GM21381 (cell line): ENCODE measurements at regions not wholly inside any gene's neighbourhood (a gene's known extent, or its start where the extent isn't known, plus 50 kb on each side); places are given as distances from the start of the nearest gene placed in this dataset.
"Not testable (repeated sequence)": the region's sequence is repeated elsewhere in the genome, so short reads cannot be mapped to it uniquely, and the experiment has no call there.

Experiments used
- ATAC-seq: cut with Tn5 transposase; IDR thresholded peaks from one replicate; pipeline ENCODE4 v1.9.1; 2021; ENCODE audit warnings: mild to moderate bottlenecking, moderate library complexity; ENCODE audit not compliant: unreplicated experiment

DNA sequence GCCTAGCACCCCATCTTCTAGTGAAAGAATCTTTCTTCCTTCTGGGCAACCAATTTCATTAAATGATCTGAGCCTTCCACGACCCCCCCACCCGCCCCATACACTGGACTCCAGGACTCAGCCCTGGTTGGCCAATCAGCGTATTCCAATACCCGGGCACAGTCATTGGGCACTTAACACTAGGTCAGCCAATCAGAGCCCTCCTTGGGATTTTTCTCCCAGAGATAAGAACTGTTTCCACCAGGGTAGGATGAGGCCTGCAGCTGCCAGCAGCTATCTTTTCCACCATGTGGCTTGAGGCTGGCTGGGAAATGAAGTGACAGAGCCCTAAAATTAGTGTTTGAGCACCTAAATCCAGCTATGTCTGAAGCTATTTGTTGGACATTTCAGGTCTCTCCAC lies 418.8 kb downstream of the BCOR start:
- no peak for ATAC-seq

DNA sequence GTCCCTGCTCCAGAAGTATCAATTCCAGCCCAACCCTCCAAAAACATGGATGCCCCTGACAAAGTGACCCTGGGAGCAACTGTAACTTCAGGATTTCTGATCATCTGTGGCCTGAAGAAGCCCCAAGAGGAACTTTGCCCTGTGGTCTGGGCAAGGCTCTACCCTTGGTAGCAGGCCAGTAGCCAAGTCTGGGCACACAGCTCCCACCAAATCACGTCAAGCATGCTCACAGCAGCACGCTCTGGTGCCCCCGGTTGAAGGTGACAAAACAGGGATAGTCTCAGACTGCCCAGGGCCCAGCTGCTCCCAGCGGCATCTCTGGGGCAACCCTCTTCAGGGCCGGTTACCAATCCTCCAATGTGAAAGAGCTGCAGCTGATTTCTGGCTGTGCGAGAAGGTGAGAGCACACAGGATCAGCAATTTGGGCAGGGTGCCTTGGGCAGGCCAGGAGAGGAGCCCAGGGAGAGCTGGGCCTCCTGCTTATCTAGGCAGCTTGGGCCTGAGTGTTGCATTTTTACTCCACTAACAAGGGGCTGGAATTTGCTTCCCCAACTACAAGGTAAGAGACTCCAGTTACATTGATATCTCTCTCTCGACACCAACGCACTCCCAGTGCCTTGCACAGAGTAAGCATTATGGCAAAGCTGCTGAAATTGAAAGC lies 418.1 kb downstream of the BCOR start:
- ATAC-seq: no peak

DNA sequence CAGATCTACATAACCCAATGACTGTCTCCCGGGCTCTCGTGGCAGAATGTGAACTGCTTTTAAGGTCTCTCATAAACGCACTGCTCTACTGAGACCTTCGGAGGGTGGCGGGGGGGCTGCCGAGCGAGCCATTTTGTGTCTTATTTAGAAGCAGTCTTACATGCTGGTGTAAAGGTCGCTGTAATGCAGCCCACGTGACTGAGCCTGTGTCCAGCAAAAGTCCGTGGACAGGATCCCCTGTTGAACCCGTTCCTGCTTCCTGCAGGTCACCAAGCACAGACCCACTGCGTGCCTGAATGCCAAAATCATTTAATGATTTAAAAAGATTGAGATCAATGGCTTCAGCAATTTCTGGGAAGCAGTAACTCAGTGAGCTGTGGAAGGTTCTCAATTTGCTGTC lies 415.9 kb downstream of the BCOR start:
- no peak for ATAC-seq

GRCh38 chrX:39682778-39683177 lies 415.0 kb downstream of the BCOR start:
- no peak for ATAC-seq

DNA sequence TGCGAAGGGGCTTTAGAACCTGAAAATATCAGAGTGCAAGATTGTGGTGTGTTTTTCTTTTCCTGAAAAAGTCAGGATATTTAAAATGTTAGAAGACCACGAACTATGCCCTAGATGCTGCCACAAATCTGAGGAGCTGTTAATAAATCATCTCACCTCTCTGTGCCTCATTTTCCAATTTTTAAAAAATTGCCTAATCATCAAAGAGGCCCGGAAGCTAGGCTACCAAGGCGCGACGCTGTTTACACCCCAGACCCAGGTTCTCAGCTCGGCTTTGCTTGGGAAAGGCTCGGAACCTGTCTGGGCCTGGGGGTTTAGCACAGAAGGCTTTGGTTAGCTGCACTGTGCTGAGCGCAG lies 409.6 kb downstream of the BCOR start:
- ATAC-seq: no peak

GRCh38 chrX:39688576-39689375 lies 409.0 kb downstream of the BCOR start:
- ATAC-seq: no peak

DNA sequence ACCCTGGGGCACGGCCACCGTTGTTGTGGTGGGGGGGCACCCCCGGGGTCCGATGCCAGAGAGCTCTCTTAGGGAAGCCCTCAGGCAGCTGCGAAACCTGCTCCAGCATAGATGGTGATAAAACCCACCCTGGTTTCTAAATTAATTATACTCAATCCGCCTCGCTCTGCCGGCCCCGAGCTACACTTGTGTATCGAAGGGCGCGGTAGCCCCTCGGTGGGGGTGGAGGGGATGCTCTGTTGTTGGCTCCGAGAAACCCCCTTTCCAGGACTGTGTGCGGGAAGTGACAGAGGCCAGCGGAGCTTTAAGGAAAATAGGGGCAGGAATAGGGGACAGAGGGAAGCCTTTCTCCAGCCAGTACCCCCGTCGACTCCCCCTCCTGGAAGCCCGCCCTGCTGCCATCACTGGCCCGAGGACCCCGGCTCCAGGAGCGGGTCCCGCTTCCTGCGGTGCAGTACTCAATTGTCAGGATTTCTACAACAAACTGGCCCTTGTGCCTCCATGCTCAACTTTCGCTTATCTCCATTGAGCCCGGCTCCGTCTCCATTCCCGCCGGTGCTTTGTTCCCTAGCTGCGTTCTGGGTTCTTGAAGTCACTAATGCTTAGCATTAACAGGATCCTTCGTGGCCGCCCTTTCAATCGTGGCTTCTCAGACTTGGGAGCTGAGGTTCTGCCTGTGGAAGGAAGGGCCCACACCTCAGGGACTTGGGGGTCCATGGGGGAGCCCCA lies 408.2 kb downstream of the BCOR start:
- ATAC-seq: no peak

DNA sequence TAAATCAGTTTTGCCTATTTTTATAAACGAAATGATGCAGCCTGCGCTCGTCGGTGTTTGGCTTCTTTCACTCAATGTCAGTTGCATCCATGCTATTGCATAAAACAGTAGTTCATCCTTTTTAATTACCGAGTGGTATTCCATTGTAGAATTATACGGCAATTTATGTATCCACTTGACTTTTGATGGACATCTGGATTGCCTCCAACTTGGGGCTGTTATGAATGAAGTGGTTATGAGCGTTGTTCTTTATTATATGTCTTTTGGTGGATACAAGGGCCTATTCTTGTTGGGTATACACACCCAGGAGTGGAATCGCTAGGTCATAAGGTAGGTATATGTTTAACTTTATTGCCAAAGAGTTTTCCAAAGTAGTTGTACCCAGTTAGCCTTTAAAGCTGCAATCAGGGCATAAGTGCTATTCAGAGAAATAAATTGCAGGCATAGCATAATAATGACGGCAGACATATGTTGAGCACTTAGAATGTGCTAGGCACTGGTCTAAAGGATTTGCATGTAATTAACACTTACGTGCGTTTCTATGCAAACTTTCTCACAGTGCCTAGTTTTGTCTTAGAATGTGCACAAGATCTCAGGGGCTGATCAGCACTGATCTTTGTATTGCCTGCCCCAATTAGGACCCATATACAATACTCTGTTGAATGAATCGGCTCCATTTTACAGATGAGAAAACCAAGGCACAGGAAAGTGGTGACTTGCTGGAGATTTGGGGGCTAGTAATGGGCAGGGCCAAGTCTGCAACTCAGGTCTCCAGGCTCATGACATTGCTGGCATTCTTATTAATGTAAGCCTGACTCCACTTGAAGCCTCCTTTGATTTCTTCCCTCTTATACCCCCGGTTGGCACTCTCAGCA lies 407.0 kb downstream of the BCOR start:
- no peak for ATAC-seq

GRCh38 chrX:39691724-39692123 lies 406.0 kb downstream of the BCOR start:
- no peak for ATAC-seq

- no peak for ATAC-seq
Observed at GRCh38 chrX:39692796-39693195, 405.0 kb downstream of the BCOR start.

DNA sequence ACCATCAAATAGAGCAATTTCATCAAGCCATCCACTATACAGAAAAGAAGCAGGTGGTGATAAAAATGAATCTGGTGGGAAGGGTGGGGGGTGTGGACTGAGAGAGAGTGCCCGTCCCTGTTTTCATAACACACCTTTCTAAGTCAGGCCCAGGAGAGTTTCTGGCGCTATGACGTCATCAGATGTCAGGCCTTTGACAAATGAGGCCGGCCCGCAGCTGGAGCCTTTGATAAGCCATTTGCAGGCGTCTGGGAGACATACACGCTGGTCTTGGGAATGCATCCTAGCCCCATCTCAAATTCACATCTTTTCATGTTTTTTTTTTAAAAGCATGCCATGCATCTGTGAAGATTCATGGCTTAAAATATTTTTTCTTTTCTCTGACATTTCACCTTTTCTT lies 404.5 kb downstream of the BCOR start:
- no peak for ATAC-seq

DNA sequence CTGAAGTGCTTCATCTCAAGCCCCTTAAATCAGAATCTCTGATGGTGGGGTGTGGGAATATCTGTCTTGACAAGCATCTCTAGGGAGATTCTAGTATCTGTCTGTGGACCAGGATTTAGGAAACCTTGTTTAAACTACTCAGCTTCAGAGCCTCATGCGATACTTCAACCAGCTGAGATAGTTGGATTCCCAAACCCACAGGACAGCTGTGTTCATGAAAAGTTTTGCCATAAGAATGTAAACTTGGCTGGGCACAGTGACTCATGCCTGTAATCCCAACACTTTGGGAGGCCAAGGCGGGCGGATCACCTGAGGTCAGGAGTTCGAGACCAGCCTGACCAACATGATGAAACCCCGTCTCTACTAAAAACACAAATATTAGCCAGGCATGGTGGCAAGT lies 395.1 kb downstream of the BCOR start:
- ATAC-seq: not testable (repeated sequence)

- no peak for ATAC-seq
Observed at GRCh38 chrX:39703307-39703706, 394.5 kb downstream of the BCOR start.

DNA sequence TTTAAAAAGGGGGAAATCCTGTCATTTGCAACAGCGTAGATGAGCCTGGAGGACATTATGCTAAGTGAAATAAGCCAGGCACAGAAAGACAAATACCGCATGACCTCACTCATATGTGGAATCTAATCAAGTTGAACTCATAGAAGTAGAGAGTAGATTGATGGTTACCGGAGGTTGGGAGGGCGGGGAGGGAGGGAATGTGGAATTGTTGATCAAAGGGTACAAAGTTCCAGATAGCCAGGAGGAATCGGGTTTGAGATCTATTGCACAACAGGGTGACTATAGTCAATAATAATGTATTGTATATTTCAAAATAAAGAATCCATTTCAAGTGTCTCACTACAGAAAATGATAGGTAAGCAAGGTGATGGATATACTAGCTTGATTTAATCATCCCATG lies 393.2 kb downstream of the BCOR start:
- ATAC-seq: no peak

DNA sequence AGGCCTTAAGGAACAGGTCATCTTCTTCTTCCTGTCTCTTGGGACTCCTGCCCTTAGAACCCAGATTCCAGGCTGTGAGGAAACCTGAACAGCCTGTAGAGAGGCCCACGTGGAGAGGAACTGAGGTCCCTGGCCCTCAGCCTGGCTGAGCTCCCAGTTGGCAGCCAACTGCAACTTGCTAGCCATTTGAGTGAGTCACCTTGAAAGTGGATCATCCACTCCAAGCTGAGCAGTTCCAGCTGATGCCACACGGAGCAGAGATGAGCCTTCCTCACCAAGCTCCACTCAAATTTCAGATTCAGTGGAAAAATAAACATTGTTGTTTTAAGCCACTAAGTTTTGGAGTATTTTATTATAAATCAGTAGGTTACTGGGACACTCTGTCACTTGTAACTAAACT lies 392.5 kb downstream of the BCOR start:
- no peak for ATAC-seq

DNA sequence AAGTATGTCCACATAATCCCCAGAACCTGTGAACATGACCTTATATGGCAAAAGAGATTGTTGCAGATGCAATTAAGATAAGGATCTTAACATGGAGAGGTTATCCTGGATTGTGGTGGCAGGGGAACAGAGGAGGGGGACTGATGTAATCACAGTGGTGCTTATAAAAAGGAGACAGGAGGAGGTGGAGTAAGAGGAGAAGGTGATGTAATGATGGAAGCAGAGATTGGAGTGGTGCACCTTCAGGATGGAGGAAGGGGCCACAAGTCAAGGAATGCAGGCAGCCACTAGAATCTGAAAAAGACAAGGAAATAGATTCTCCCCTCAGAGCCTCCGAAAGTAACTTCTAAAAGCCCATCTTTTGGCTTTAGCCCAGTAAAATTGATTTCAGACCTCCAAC lies 388.4 kb downstream of the BCOR start:
- ATAC-seq: no peak

DNA sequence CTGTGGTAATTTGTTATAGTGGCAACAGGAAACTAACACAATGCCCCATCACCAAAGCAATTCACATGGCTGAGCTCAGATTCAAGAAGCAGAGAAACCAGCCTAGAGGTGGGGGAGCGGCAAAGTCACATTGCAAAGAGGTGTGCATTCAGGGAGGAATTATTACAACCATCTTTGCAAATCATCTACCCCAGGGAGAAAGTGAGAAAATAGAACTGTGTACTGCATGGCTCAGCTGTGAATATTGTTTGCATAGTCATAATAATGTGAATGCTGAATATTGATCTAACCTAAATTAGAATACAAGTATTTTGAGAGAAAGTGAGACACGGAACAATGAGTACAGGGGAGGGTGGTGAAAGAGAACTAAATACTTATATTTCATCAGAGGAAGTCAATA lies 387.9 kb downstream of the BCOR start:
- ATAC-seq: no peak

DNA sequence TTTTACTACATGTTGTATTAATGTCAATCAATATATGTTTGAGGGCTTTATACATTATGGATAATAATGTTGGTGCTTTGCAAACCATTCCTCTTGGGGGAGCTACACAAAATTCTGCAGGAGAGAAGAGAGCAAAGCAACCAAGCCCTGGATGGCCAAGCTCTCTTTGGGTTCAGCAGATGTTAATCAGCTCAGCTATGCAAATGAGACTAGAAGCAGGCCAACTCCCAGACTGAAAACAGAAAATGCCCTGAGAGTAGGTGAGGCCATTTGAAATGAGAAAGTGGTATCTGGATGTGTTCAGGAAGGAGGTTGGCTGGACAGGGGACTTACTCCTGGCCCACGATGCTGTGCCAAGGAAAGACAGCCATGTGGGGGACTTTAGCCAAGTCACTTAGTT lies 387.0 kb downstream of the BCOR start:
- ATAC-seq: no peak

- no peak for ATAC-seq
Observed at GRCh38 chrX:39714471-39714870, 383.3 kb downstream of the BCOR start.

DNA sequence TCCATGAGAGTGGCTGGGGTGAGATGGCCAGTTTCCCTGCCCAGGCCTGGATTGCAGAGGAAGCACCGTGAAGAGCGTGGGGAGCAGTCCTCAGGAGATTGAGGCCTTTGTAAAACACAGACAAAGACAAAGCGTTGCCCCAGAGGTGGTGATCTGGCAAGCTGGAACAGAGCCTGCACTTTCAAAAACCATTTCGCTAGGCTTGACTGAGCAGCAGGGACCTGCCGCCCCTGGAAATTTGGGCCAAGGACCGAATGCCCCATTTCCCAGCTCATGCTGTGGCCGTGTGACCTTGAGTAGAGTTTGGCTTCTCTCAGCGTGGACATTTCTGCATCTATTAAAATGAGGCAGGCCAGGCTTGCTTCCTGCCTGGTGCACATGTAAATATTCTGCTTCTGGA lies 381.4 kb downstream of the BCOR start:
- ATAC-seq: no peak
